GM19035 (cell line): ENCODE measurements at regions not wholly inside any gene's neighbourhood (a gene's known extent, or its start where the extent isn't known, plus 50 kb on each side); places are given as distances from the start of the nearest gene placed in this dataset.
"Not testable (repeated sequence)": the region's sequence is repeated elsewhere in the genome, so short reads cannot be mapped to it uniquely, and the experiment has no call there.

Experiments
- ATAC-seq: cut with Tn5 transposase; IDR thresholded peaks from one replicate; pipeline ENCODE4 v1.9.1; 2021; ENCODE audit not compliant: unreplicated experiment

GRCh38 chr4:54403700-54404453 lies 174.8 kb downstream of the PDGFRA start:
- no peak for ATAC-seq

GRCh38 chr4:54409270-54409817 lies 180.3 kb downstream of the PDGFRA start:
- ATAC-seq, result not testable (repeated sequence)

- ATAC-seq, result no peak
Measured at GRCh38 chr4:54414545-54414944, 185.5 kb downstream of the PDGFRA start.

GRCh38 chr4:54417476-54417875 lies 188.4 kb downstream of the PDGFRA start:
- ATAC-seq, result no peak

GRCh38 chr4:54418468-54418867 lies 189.4 kb downstream of the PDGFRA start:
- no peak for ATAC-seq

- ATAC-seq, result no peak
Measured at GRCh38 chr4:54423066-54423465, 194.0 kb downstream of the PDGFRA start.

GRCh38 chr4:54427826-54428225 lies 198.7 kb downstream of the PDGFRA start:
- no peak for ATAC-seq

GRCh38 chr4:54428940-54429339 lies 199.8 kb downstream of the PDGFRA start:
- no peak for ATAC-seq

GRCh38 chr4:54433686-54434085 lies 204.6 kb downstream of the PDGFRA start:
- ATAC-seq, result no peak

- ATAC-seq, result no peak
Measured at GRCh38 chr4:54439831-54440243, 210.7 kb downstream of the PDGFRA start.

- ATAC-seq, result no peak
Measured at GRCh38 chr4:54440394-54441136, 211.5 kb downstream of the PDGFRA start.

GRCh38 chr4:54445866-54446265 lies 211.9 kb upstream of the KIT start:
- no peak for ATAC-seq

- ATAC-seq, result no peak
Measured at GRCh38 chr4:54446581-54446980, 211.2 kb upstream of the KIT start.

GRCh38 chr4:54447304-54447703 lies 210.5 kb upstream of the KIT start:
- no peak for ATAC-seq

- no peak for ATAC-seq
Measured at GRCh38 chr4:54449999-54450398, 207.8 kb upstream of the KIT start.

- ATAC-seq, result not testable (repeated sequence)
Measured at GRCh38 chr4:54466960-54467359, 190.8 kb upstream of the KIT start.

- no peak for ATAC-seq
Measured at GRCh38 chr4:54473077-54473545, 184.6 kb upstream of the KIT start.

GRCh38 chr4:54473798-54474197 lies 184.0 kb upstream of the KIT start:
- no peak for ATAC-seq

- no peak for ATAC-seq
Measured at GRCh38 chr4:54475546-54475945, 182.2 kb upstream of the KIT start.

GRCh38 chr4:54482529-54483200 lies 175.1 kb upstream of the KIT start:
- ATAC-seq, result no peak

GRCh38 chr4:54484383-54484782 lies 173.4 kb upstream of the KIT start:
- ATAC-seq, result no peak
